NCI-H2227 (cell line): ENCODE measurements at regions not wholly inside any gene's neighbourhood (a gene's known extent, or its start where the extent isn't known, plus 50 kb on each side); places are given as distances from the start of the nearest gene placed in this dataset.
A peak's percentile ranks its signal among the peaks of the same experiment; 100 is the strongest.

Experiments
- DNase-seq: peaks from one replicate; lab custom pipeline; 2025; ENCODE audit not compliant: unreplicated experiment; lab: John Stamatoyannopoulos, UW

GRCh38 chr4:129346036-129346435, 250.1 kb downstream of the C4orf33 start:
- DNase-seq, result no peak

DNA sequence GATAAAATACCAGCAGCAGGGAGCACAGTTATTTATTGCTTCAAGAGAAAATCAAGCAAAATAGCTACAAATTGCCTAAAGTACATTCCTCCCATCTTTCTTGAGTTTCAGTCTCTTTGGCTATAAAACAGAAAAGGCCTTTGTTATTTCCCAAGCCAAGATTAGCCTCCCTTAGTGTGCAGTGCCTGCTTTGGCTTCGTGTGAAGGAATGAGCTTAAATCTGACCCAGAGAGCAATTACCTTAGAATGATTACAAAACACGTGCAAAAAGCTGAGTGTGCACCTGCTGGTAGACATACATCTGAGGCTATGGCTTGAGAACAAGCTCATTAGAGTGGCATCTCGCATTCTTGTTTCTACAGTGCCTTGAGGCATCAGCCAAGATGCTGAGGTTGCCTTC, 250.8 kb downstream of the C4orf33 start:
- no peak for DNase-seq

DNA sequence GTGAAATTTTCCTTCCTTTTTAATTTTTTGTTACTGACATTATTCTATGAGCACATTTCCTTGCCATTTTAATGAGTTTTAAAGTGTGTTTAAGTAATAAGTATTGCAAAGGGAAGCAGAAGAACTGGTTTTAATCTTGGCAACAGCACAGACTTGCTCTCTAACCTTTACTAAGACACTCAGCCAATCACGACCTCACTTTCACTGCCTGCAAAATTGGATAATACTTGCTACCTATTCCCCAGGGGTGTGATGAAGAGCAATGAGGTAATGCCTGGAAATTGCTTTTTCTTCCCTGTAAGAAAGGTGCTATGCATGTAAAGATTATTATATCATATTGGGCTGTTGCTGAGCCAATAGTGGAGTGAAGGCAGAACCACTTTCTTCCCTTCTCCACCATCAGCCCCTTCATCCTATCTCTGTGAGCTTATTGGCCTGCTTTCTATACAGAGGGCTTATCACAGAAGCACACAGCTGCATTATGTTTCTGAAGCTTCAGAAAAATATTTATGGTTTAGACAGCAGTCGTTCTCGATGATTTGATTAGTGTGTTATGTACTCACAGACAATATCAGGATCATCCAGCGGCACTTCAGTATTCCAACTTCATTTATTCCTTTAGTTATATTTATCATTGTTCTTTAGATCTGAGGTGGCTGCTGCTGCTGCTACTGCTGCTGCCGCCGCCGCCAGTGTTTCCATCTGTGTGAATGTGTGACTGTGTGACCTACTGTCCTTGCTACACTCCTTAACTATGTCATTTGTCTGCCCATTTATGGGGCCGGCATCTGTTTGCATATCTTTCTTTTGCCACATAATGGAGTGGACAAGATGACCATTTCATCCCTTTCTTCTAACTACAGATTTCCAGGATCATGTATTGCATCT, 255.1 kb downstream of the C4orf33 start:
- DNase-seq, result peak; percentile 51

- no peak for DNase-seq
These were observed 256.5 kb downstream of the C4orf33 start for GRCh38 chr4:129352480-129352879.

GRCh38 chr4:129353490-129353889, 257.5 kb downstream of the C4orf33 start:
- no peak for DNase-seq

DNA sequence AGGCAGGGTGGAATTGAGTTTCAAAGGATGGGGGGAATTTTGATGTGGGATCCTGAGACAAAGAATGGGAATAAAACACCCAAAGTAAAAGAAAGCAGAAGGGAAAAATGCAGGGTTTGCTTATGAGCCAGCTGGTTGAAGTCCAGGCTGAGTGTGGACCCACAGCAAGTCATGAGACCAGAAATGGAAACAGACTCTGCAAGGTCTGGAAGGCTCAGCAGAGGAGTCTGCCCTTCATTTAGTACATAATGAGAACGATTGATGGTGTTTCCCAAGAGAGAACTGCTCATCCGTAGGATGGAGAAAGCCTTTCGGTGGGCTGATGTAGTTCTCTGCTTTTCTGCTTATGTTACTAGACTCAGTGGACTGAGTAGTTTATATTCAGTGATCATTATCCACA, 259.1 kb downstream of the C4orf33 start:
- DNase-seq, result no peak

GRCh38 chr4:129355516-129355915, 259.6 kb downstream of the C4orf33 start:
- DNase-seq, result no peak

DNA sequence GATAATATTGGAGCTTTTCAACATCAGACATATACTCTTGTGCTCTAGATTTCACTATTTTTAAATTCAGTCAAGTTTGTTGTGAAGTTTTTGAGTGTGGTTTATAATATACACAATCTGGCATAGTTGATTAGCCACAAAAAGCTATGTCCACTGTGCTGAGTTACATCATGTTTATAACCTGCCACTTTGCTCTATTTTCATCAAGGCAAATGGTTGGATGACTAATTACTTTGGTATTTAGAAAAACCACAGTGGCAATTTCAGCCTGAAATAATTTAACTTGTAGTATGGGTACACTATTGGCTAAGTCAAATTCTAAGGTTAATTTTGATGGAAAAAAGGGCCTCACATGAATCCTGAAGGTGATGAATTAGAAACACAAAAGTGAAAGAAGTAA, 262.6 kb downstream of the C4orf33 start:
- no peak for DNase-seq

GRCh38 chr4:129359461-129359860, 263.5 kb downstream of the C4orf33 start:
- DNase-seq, result no peak

GRCh38 chr4:129362691-129363274, 266.8 kb downstream of the C4orf33 start:
- peak; percentile 84 for DNase-seq

- DNase-seq, result no peak
These were observed 268.9 kb downstream of the C4orf33 start for GRCh38 chr4:129364747-129365452.

DNA sequence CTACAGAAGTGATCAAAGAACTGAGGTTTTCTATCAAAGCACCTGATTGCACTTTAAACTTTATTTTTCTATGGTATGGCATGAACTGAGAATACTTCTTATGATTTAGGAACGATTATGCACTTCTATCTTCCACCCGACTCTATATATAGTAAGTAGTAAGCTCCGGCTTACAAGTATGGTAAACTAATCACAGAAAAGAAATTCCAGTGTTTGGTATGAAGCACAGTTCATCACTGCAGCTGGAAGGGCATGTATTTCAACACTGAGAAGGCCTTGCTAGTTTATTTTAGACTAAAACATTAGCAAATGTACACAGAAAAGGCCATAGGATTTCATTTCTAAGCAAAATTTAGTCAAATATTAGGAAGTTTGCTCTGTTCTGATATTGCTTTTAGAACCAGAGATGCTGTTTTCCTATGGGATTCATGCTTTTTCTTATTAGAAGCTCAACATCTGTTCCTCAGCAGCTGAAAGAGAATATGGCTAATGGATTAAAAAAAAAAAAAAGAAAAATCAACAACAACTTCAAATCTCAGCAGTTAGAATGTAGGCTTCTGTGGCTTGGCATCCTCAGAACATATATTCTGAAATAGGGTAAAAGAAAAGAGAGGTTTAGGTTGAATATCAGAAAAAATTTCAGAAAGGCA, 273.5 kb downstream of the C4orf33 start:
- no peak for DNase-seq

DNA sequence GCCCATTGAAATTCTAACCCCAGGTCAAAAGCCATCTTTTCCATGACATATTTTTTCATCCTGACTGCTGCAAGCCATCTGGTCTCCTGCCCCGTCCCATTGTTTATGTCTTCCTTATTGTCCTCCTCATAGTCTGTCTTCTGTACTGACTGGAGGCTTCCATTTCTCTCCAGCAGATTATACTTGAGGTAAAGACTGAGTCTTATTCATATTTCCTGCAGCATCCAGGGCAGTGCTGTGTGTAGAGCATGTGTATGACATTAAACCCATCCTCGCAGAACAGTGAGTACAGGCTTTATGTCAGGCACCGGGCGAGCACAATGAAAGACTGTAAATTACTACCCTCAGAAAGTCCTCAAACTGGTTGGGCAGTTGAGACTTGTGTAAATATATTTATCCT, 275.1 kb downstream of the C4orf33 start:
- no peak for DNase-seq

DNA sequence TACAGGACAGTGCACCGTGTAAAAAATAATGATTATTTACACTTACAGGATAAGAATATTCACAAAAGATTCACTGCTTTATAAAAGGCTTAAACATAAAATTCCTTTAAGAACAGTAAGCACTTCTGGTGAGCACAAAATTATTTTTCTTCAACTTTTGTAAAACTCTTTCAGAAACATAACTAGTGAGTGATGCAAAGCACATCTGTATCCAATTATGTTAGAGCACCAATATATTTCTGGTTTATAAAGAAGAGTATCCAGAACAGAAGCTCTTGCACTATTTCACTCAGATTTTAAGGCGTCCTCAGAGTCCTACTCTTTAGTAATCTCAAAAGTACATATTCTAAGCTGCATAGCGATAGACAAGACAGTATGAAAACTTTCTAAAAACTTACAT, 276.0 kb downstream of the C4orf33 start:
- no peak for DNase-seq

DNA sequence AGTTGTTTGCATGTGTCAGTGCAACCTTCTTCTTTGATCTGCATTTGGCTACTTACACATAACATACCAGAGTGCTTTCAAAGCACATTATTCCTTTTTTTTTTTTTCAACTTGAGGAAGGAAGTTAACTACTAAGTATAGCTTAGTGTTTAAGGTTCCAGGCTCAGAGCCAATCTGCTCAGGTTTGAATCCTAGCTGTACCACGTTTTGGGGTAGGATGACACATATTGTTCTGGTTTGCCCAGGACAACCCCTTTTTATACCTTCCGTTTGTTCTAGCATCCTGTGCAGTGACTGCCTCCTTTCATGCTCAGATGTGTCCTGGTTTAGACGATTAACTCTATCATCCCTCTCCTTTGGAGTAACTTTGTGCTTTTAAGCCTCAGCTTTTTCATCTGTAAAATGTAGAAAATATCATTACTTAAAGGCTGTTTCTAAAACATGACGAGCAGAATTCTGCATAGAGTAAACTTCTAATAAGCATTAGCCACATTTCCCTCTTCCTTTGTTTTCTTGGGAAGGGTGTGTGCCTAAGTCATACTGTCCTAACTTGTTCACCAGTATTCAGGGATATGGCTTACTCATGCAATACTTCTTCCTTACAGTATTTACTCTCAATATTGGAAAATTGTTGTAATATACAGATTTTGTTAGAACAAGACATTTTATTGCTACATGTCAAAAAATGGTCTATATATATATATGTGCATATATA, 281.3 kb downstream of the C4orf33 start:
- DNase-seq, result no peak

- DNase-seq, result peak; percentile 26
These were observed 282.4 kb downstream of the C4orf33 start for GRCh38 chr4:129378364-129378763.

DNA sequence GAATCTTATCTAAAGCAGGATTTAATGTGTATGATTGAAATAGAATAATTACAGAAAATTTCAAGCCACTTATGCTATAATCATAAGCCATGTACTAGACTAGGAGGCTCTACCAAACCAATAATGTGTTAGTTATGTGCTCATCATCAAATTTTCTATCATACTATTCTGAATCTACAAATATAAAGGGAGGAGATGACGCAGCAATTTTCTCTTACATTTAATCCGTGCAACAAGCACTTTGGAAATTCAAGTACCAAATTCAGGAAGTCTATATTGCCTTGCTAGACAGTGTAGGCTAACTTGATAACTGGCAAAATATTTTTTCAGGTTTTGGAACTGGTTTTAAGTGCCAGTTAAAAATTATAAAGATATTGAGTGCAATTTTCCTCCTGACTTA, 283.5 kb downstream of the C4orf33 start:
- no peak for DNase-seq

- no peak for DNase-seq
These were observed 289.0 kb downstream of the C4orf33 start for GRCh38 chr4:129384974-129385373.

GRCh38 chr4:129387666-129388065, 291.7 kb downstream of the C4orf33 start:
- DNase-seq, result no peak

- DNase-seq, result peak; percentile 27
These were observed 298.0 kb downstream of the C4orf33 start for GRCh38 chr4:129393976-129394375.

DNA sequence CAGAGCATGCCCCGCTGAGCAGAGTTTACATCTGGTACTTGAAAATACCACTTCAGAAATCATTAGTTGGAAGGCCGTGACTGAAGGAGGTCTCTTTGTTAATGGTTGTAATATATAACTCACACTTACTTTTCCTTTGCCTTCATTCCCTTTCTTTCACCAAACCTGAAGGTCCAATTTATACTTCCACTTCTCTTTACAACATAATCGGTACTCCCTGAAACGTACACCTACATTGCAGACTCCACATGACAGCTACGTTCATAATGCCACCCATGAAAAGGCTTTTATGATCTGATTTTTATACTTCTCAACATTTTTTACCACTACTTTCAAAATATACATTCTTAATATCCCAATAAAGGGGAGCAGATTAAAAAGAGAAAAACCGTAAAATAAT, 298.7 kb downstream of the C4orf33 start:
- DNase-seq, result peak; percentile 49
